H1 (cell line): ENCODE measurements at regions not wholly inside any gene's neighbourhood (a gene's known extent, or its start where the extent isn't known, plus 50 kb on each side); places are given as distances from the start of the nearest gene placed in this dataset.

ENCODE experiments used
- CTCF ChIA-PET: fragments of 300-600 bp; sonication (Branson Sonifier 250); formaldehyde crosslinking; loops from one replicate; lab custom pipeline; 2021; ENCODE audit not compliant: partially characterized antibody; lab: Charles Lee
- POLR2A ChIA-PET: fragments of 300-600 bp; sonication (Branson Sonifier 250); formaldehyde crosslinking; loops from one replicate; lab custom pipeline; 2021; ENCODE audit warnings: inconsistent platforms; ENCODE audit not compliant: partially characterized antibody; lab: Charles Lee
- DNase-seq, 2 experiments: peaks; one replicate each; pipeline versions ENCODE4 v3.0.0 to v3.0.0-alpha.2; 2010 to 2022; ENCODE audit warnings: low spot score in 2 of 2, low read depth in 1 of 2, mixed read lengths in 1 of 2
- FAIRE-seq: peaks from 2 replicates; lab custom pipeline; 2011; peaks lifted over from hg19 to GRCh38; lab: Jason Lieb, UNC
- H2AFZ ChIP-seq: 2 replicates; pipeline ENCODE4 v1.8.1; 2012; ENCODE audit warnings: low read length, inconsistent platforms
- H2AK5ac ChIP-seq: 2 replicates; pipeline ENCODE4 v1.6.1; 2013; ENCODE audit warnings: low read depth, low read length
- H2BK120ac ChIP-seq: replicated peaks from 2 replicates; pipeline ENCODE3; 2013; ENCODE audit warnings: low read depth, low read length, inconsistent platforms
- H2BK12ac ChIP-seq: 2 replicates; pipeline ENCODE4 v1.6.1; 2013; ENCODE audit warnings: low read depth, low read length
- H2BK15ac ChIP-seq: 2 replicates; pipeline ENCODE4 v1.6.1; 2013; ENCODE audit warnings: low read length
- H2BK20ac ChIP-seq: 2 replicates; pipeline ENCODE4 v1.6.1; 2013; ENCODE audit warnings: low read length
- H2BK5ac ChIP-seq: 2 replicates; pipeline ENCODE4 v1.6.1; 2013; ENCODE audit warnings: low read depth, low read length
- H3K14ac ChIP-seq: 2 replicates; pipeline ENCODE4 v1.6.1; 2013; ENCODE audit warnings: inconsistent platforms; ENCODE audit not compliant: insufficient read length
- H3K18ac ChIP-seq: 2 replicates; pipeline ENCODE4 v1.6.1; 2013; ENCODE audit warnings: low read length; ENCODE audit errors: extremely low read depth
- H3K23ac ChIP-seq: 2 replicates; pipeline ENCODE4 v1.6.1; 2013; ENCODE audit warnings: inconsistent platforms; ENCODE audit not compliant: insufficient read length
- H3K23me2 ChIP-seq: 2 replicates; pipeline ENCODE4 v1.6.1; 2013; ENCODE audit warnings: low read depth, low read length
- H3K27ac ChIP-seq: 2 replicates; pipeline ENCODE4 v1.6.1; 2011; ENCODE audit warnings: low read depth, low read length, inconsistent platforms
- H3K27me3 ChIP-seq, 4 experiments: replicated peaks in 1 of 4; 1 replicate in 1 of 4; 2 replicates in 3 of 4; pipeline versions ENCODE4 v1.6.1 to v1.8.1; 2011 to 2013; ENCODE audit warnings: low read length in 3 of 4, mild to moderate bottlenecking in 3 of 4, inconsistent platforms in 2 of 4, mixed read lengths in 2 of 4, moderate library complexity in 1 of 4; ENCODE audit not compliant: control insufficient read depth in 3 of 4, insufficient read depth in 3 of 4; ENCODE audit errors: extremely low read depth in 1 of 4
- H3K36me3 ChIP-seq, 4 experiments: 2 replicates each; pipeline versions ENCODE4 v1.6.1 to v1.8.1; 2011 to 2013; ENCODE audit warnings: mild to moderate bottlenecking in 4 of 4, low read length in 3 of 4, moderate library complexity in 2 of 4, control low read depth in 1 of 4, inconsistent platforms in 1 of 4; ENCODE audit not compliant: insufficient read depth in 4 of 4, control insufficient read depth in 2 of 4
- H3K4ac ChIP-seq: replicated peaks from 2 replicates; pipeline ENCODE3; 2013; ENCODE audit warnings: low read length, low read depth, mixed read lengths, inconsistent platforms; ENCODE audit not compliant: insufficient read length
- H3K4me1 ChIP-seq, 4 experiments: replicated peaks in 1 of 4; 1 replicate in 1 of 4; 2 replicates in 3 of 4; pipeline versions ENCODE4 v1.6.1 to v1.8.1; 2011 to 2013; ENCODE audit warnings: low read length in 3 of 4, inconsistent platforms in 2 of 4, mixed read lengths in 1 of 4; ENCODE audit not compliant: insufficient read depth in 4 of 4, control insufficient read depth in 3 of 4
- H3K4me2 ChIP-seq, 2 experiments: 2 replicates each; pipeline versions ENCODE4 v1.6.1 to v1.8.1; 2011 to 2013; ENCODE audit warnings: low read depth in 2 of 2, low read length in 2 of 2, control low read depth in 1 of 2, inconsistent platforms in 1 of 2, mild to moderate bottlenecking in 1 of 2; ENCODE audit not compliant: insufficient read depth in 1 of 2
- H3K4me3 ChIP-seq, 4 experiments: fragments of 200-600, 300-600 bp in 1 of 4; sonication (generic), shearing (Covaris generic), sonication (Bioruptor Twin) in 1 of 4; 2 replicates each; pipeline versions ENCODE4 v1.5.1 to v1.8.1; 2011 to 2016; ENCODE audit warnings: low read length in 4 of 4, low read depth in 3 of 4, control low read depth in 2 of 4, inconsistent platforms in 2 of 4, mild to moderate bottlenecking in 2 of 4, mixed read lengths in 1 of 4, moderate library complexity in 1 of 4; ENCODE audit not compliant: insufficient read depth in 2 of 4; ENCODE audit errors: extremely low read depth in 1 of 4
- H3K56ac ChIP-seq: replicated peaks from 2 replicates; pipeline ENCODE3; 2013; ENCODE audit warnings: low read depth, mild to moderate bottlenecking, mixed read lengths, low read length, inconsistent platforms; ENCODE audit not compliant: insufficient read length
- H3K79me1 ChIP-seq: 2 replicates; pipeline ENCODE4 v1.6.1; 2013; ENCODE audit warnings: low read depth, low read length, control low read depth
- H3K79me2 ChIP-seq, 2 experiments: 2 replicates each; pipeline versions ENCODE4 v1.6.1 to v1.8.1; 2012 to 2013; ENCODE audit warnings: low read length in 2 of 2, mild to moderate bottlenecking in 2 of 2, inconsistent platforms in 1 of 2; ENCODE audit not compliant: insufficient read depth in 2 of 2, control insufficient read depth in 1 of 2
- H3K9ac ChIP-seq, 4 experiments: replicated peaks in 1 of 4; 1 replicate in 1 of 4; 2 replicates in 3 of 4; pipeline versions ENCODE4 v1.6.1 to v1.8.1; 2011 to 2013; ENCODE audit warnings: low read depth in 3 of 4, low read length in 3 of 4, control low read depth in 2 of 4, mild to moderate bottlenecking in 2 of 4, moderate library complexity in 2 of 4, inconsistent platforms in 1 of 4; ENCODE audit errors: extremely low read depth in 1 of 4
- H3K9me3 ChIP-seq, 2 experiments: 2 replicates each; pipeline versions ENCODE4 v1.6.1 to v1.8.1; 2012 to 2013; ENCODE audit warnings: mild to moderate bottlenecking in 2 of 2, moderate library complexity in 2 of 2, control low read depth in 1 of 2, inconsistent platforms in 1 of 2, low read depth in 1 of 2, low read length in 1 of 2, mixed read lengths in 1 of 2; ENCODE audit not compliant: insufficient read depth in 2 of 2
- H4K20me1 ChIP-seq, 2 experiments: replicated peaks in 1 of 2; 2 replicates each; pipeline versions ENCODE3 to v1.8.1; 2011 to 2013; ENCODE audit warnings: inconsistent platforms in 2 of 2, low read length in 2 of 2, mild to moderate bottlenecking in 1 of 2; ENCODE audit not compliant: insufficient read depth in 2 of 2, control insufficient read depth in 1 of 2
- H4K5ac ChIP-seq: 2 replicates; pipeline ENCODE4 v1.6.1; 2013; ENCODE audit warnings: low read length, low read depth, mixed read lengths, inconsistent platforms; ENCODE audit not compliant: insufficient read length
- H4K8ac ChIP-seq: 2 replicates; pipeline ENCODE4 v1.8.0; 2013; ENCODE audit warnings: mild to moderate bottlenecking, moderate library complexity, low read length, inconsistent platforms; ENCODE audit not compliant: insufficient read depth; ENCODE audit errors: extremely low read depth
- H4K91ac ChIP-seq: replicated peaks from 2 replicates; pipeline ENCODE3; 2013; ENCODE audit warnings: low read length, mixed read lengths, inconsistent platforms; ENCODE audit not compliant: insufficient read length
- CBX5 ChIP-seq: fragments of 300-800, 300-1000 bp; sonication (generic); IDR thresholded peaks from 2 replicates; pipeline ENCODE4 v1.7.1; 2016; ENCODE audit warnings: antibody characterized with exemption, low read length, low read depth
- CEBPB ChIP-seq: IDR thresholded peaks from 2 replicates; pipeline ENCODE4 v1.6.1; 2012; ENCODE audit warnings: low read depth, low read length
- CHD1 ChIP-seq: IDR thresholded peaks from 2 replicates; pipeline ENCODE4 v1.6.1; 2012; ENCODE audit warnings: low read depth, low read length, improper control_type of control experiment
- CHD2 ChIP-seq: IDR thresholded peaks from 2 replicates; pipeline ENCODE4 v1.6.1; 2012; ENCODE audit warnings: low read length, improper control_type of control experiment
- CREB1 ChIP-seq: IDR thresholded peaks from 2 replicates; pipeline ENCODE4 v1.6.1; 2012; ENCODE audit warnings: inconsistent platforms
- EP300 ChIP-seq, 2 experiments: IDR thresholded peaks; 1 replicate in 1 of 2; 2 replicates in 1 of 2; pipeline ENCODE4 v1.6.1; 2011 to 2012; ENCODE audit warnings: low read depth in 2 of 2, low read length in 2 of 2, mild to moderate bottlenecking in 2 of 2, borderline replicate concordance in 1 of 2, inconsistent platforms in 1 of 2, moderate library complexity in 1 of 2
- HDAC6 ChIP-seq: IDR thresholded peaks from one replicate; pipeline ENCODE4 v1.7.1; 2012; ENCODE audit warnings: low read depth, mild to moderate bottlenecking, inconsistent platforms, low read length, moderate library complexity
- JUN ChIP-seq: IDR thresholded peaks from 2 replicates; pipeline ENCODE4 v1.6.1; 2011; ENCODE audit warnings: low read depth, mild to moderate bottlenecking, improper control_type of control experiment, low read length
- RFX5 ChIP-seq: IDR thresholded peaks from 2 replicates; pipeline ENCODE4 v1.6.1; 2011; ENCODE audit warnings: low read depth, low read length, improper control_type of control experiment, borderline replicate concordance
- RNF2 ChIP-seq: fragments of 200-900, 300-1000 bp; sonication (generic); IDR thresholded peaks from 2 replicates; pipeline ENCODE4 v1.7.1; 2016; ENCODE audit warnings: borderline replicate concordance, low read depth, mild to moderate bottlenecking, antibody characterized with exemption, low read length; ENCODE audit not compliant: poor library complexity, severe bottlenecking; ENCODE audit errors: missing control alignments
- RXRA ChIP-seq: IDR thresholded peaks from 2 replicates; pipeline ENCODE4 v1.6.1; 2011; ENCODE audit warnings: low read depth, mild to moderate bottlenecking, low read length, moderate library complexity; ENCODE audit not compliant: insufficient read depth
- SIX5 ChIP-seq: IDR thresholded peaks from 2 replicates; pipeline ENCODE4 v1.6.1; 2011; ENCODE audit warnings: mild to moderate bottlenecking, low read depth, low read length
- SP4 ChIP-seq: IDR thresholded peaks from 2 replicates; pipeline ENCODE4 v1.6.1; 2012; ENCODE audit warnings: low read length, inconsistent platforms
- TAF1 ChIP-seq: IDR thresholded peaks from 2 replicates; pipeline ENCODE4 v1.6.1; 2011; ENCODE audit warnings: mild to moderate bottlenecking, low read depth, low read length
- WGBS, 2 experiments: shearing (Covaris generic) in 1 of 2; methylation state at CpG; one replicate each; pipeline versions ENCODE4 v1.1.6 to v1.1.7; 2013 to 2015; ENCODE audit warnings: low lambda C conversion rate in 2 of 2, mixed read lengths in 2 of 2, inconsistent platforms in 1 of 2, low coverage in 1 of 2, missing lambda C conversion rate in 1 of 2; ENCODE audit not compliant: insufficient replicate concordance in 2 of 2, insufficient coverage in 1 of 2, insufficient read length in 1 of 2; ENCODE audit errors: extremely low coverage in 1 of 2, missing lambda C conversion rate in 1 of 2; 5-methylcytosine and 5-hydroxymethylcytosine counted together
- TF ChIP-seq, protein P1 (sequence below): IDR thresholded peaks from 2 replicates; pipeline ENCODE4 v1.6.1; 2011; ENCODE audit warnings: low read depth, mild to moderate bottlenecking, low read length; ENCODE audit not compliant: insufficient read depth

DNA sequence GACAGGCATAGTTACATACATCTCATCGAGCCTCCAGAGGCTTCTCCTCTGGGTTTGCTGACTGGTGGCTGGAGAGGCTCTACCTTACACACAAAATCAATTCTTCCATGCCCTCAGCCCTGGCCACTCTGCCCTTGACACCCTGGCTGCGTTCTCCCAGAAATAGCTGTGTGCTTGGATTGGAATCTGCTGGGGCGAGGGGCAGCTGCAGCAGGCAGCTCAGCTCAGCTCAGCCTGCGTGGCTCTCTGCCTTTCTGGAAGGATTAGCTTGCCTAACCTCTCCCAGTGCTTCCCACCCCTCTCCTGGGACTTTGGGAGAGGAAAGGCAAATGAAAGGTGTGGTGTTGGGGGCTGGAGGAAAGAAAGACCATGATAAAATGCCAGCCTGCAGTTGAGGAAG is 216.1 kb downstream of the ENGASE start:
- H2BK5ac ChIP-seq, result no peak overlapping the region
- no peak overlapping the region for H3K14ac ChIP-seq
- H3K23me2 ChIP-seq, result no peaks in the 10 kb centered on the region; the same call in 1 of the 2 replicates
- 75% methylated on average over 4 of the region's 4 CpGs; no CpG with 5 or more reads in 1 of the 2 experiments for WGBS, 2 experiments
- H2BK15ac ChIP-seq, result no peak overlapping the region
- H3K9me3 ChIP-seq, result no peaks in the 10 kb centered on the region
- H3K4me1 ChIP-seq, result 0 out of 7 replicates have a peak, but pooled peaks cover 0 to 3% (median 0%) of the 10 kb centered on the region in 4 experiments
- no peak overlapping the region for H3K4me3 ChIP-seq
- H3K27ac ChIP-seq, result no peak overlapping the region
- no peak overlapping the region for H4K5ac ChIP-seq
- H3K36me3 ChIP-seq, result no peaks in the 10 kb centered on the region
- H2AK5ac ChIP-seq, result no peak overlapping the region
- no peak overlapping the region for H3K56ac ChIP-seq
- peaks cover 0 to 11% (median 1%) of the 10 kb centered on the region in 4 experiments; a peak in 4 of 7 replicates for H3K27me3 ChIP-seq
- no peak overlapping the region for H2BK120ac ChIP-seq
- no peak overlapping the region for H2BK20ac ChIP-seq
- CTCF ChIA-PET, result interaction anchor here (0.7 to 2.9 kb wide), 13 partner anchors 9 to 197 kb away, joined by 3 to 12 read pairs (median 3); no protein-coding TSS in a partner anchor
- H2BK12ac ChIP-seq, result 0 out of 2 replicates have a peak overlapping the region, but pooled peaks have one; percentile 27
- no peaks in the 10 kb centered on the region for H3K79me1 ChIP-seq
- no peak overlapping the region for H3K9ac ChIP-seq
- no peak for FAIRE-seq
- no peak overlapping the region for H3K23ac ChIP-seq
- no peak overlapping the region for H4K91ac ChIP-seq
- no peak overlapping the region for H3K4ac ChIP-seq
- POLR2A ChIA-PET, result no interaction called here
- no peak for DNase-seq
- H4K8ac ChIP-seq, result no peak overlapping the region
- no peak overlapping the region for H2AFZ ChIP-seq
- H3K79me2 ChIP-seq, result no peaks in the 10 kb centered on the region
- H3K4me2 ChIP-seq, result no peak overlapping the region
- H4K20me1 ChIP-seq, result peaks cover 0 to 2% of the 10 kb centered on the region in 2 experiments
- H3K18ac ChIP-seq, result no peak overlapping the region
- TF ChIP-seq CBX5, result no peak
- TF ChIP-seq HDAC6, result no peak
- TF ChIP-seq RNF2, result no peak
- no peak for TF ChIP-seq CHD2
- TF ChIP-seq RXRA, result no peak
- TF ChIP-seq CHD1, result no peak
- TF ChIP-seq TAF1, result no peak
- TF ChIP-seq CREB1, result no peak
- TF ChIP-seq SP4, result no peak
- TF ChIP-seq, protein P1, sequence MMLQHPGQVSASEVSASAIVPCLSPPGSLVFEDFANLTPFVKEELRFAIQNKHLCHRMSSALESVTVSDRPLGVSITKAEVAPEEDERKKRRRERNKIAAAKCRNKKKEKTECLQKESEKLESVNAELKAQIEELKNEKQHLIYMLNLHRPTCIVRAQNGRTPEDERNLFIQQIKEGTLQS, result no peak
- TF ChIP-seq SIX5, result no peak
- no peak for TF ChIP-seq JUN
- TF ChIP-seq EP300 (IDR thresholded peaks at IDR 0.05; ENCODE audit: borderline replicate concordance in 1 of 2, low read depth in 2 of 2, low read length in 2 of 2), result no peak
- no peak for TF ChIP-seq CEBPB
- TF ChIP-seq RFX5, result no peak
